Thyroid gland (tissue), 4 donors: ENCODE measurements at regions not wholly inside any gene's neighbourhood (a gene's known extent, or its start where the extent isn't known, plus 50 kb on each side); places are given as distances from the start of the nearest gene placed in this dataset.

ENCODE experiments used
- POLR2A ChIP-seq, 2 donors: fragments of 450-650 bp; IDR thresholded peaks; one replicate each; pipeline ENCODE4 v1.6.1; 2017; ENCODE audit warnings: antibody characterized with exemption in 2 of 2, mild to moderate bottlenecking in 2 of 2, moderate library complexity in 1 of 2
- TF ChIP-seq, protein P1 (sequence below), 6 experiments: fragments of 200-600 bp in 3 of 6; fragments of 450-650 bp in 3 of 6; sonication (generic) in 3 of 6; IDR thresholded peaks; one replicate each; pipeline ENCODE4 v1.5.1; 2016 to 2019; ENCODE audit warnings: antibody characterized with exemption in 6 of 6, mild to moderate bottlenecking in 2 of 6, inconsistent platforms in 1 of 6, moderate library complexity in 1 of 6

DNA sequence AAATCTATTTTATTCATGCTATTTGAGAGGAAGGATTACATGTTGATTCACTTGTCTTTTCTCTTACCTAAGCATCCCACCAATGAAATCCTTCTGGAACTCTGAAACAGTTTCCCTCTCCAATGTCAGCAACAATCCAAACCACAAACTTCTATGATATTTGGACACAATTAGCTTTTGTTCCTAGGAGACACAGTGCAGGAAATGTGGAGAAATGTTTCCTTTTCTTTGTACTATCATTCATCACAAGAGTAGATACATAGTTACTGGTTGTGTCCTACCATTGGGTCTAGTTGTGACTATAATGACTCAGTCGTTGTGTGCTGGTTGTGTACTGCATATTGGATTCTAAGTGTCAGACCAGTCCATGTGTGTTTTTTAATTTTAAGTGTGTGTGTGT lies 156.8 kb upstream of the MAGI2 start:
- TF ChIP-seq, protein P1, sequence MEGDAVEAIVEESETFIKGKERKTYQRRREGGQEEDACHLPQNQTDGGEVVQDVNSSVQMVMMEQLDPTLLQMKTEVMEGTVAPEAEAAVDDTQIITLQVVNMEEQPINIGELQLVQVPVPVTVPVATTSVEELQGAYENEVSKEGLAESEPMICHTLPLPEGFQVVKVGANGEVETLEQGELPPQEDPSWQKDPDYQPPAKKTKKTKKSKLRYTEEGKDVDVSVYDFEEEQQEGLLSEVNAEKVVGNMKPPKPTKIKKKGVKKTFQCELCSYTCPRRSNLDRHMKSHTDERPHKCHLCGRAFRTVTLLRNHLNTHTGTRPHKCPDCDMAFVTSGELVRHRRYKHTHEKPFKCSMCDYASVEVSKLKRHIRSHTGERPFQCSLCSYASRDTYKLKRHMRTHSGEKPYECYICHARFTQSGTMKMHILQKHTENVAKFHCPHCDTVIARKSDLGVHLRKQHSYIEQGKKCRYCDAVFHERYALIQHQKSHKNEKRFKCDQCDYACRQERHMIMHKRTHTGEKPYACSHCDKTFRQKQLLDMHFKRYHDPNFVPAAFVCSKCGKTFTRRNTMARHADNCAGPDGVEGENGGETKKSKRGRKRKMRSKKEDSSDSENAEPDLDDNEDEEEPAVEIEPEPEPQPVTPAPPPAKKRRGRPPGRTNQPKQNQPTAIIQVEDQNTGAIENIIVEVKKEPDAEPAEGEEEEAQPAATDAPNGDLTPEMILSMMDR (IDR thresholded peaks at IDR 0.05): no peak
- no peak for TF ChIP-seq POLR2A (IDR thresholded peaks at IDR 0.05)
